HTERT RPE-1 (cell line): ENCODE measurements at regions not wholly inside any gene's neighbourhood (a gene's known extent, or its start where the extent isn't known, plus 50 kb on each side); places are given as distances from the start of the nearest gene placed in this dataset.

ENCODE experiments used
- in situ Hi-C: fragments of 300-500 bp; cut with MboI; formaldehyde crosslinking; loops from 4 replicates; pipeline ENCODE4 v1.14.3; 2020; ENCODE audit warnings: low sequenced_read_pairs

DNA sequence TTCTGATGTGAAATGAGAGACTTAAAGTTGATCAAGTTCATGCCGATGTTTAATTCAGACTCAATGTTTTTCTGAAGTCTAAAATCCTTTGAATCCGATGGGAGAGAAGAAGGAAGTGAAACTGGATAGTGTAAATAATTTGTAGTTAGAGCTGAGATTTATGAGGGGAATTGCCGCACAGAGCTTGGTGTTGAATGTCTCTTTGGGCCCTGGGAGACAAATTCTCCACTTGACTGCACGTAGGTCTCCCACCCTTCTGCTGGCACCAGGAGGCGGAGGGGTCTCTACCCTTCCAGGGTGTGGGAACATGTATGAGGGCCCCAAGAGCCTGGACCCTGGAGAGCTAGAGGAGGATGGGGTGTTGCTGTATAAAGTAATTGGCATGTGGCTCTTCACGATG lies 140.8 kb upstream of the SERP2 start:
- in situ Hi-C loops, result no loop called here

DNA sequence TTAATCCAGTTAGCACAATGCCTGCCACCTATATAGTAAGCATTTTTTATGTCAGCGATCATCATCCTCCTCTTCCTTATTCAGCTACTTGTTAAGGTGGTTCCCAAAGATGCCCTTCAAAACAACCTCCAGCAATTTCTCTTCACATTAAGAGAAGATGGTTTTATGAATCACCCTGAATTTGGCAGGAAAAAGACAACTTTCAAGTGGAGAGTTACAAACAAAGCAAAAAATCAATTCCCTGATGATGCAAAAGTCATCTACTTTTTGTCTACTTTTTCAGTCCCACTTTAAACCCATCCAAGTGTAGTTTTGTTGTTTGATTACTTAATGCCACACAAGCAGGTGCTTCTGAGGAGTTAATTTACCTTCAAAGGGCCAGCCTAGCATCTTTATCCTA lies 139.1 kb upstream of the SERP2 start:
- in situ Hi-C loops, result no loop called here

DNA sequence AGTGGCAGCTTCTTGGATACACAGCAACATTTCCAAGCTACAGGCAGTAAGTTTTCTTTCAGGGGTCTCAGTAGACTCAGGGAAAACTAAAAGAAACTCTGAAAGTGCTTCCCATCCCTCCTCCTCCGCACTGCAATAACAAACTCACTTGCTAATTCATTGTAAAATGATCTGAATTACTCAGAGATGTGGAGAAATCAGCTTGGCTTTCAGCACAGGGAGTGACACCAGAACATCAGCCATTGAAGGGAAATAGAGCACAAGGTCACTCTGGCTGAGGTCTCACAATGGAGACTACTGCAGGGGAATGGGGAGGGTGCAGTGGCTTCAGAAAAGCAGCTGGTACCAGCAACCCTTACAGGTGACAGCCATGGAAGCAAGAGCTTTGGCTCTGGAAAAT lies 137.3 kb upstream of the SERP2 start:
- in situ Hi-C loops, result no loop called here

DNA sequence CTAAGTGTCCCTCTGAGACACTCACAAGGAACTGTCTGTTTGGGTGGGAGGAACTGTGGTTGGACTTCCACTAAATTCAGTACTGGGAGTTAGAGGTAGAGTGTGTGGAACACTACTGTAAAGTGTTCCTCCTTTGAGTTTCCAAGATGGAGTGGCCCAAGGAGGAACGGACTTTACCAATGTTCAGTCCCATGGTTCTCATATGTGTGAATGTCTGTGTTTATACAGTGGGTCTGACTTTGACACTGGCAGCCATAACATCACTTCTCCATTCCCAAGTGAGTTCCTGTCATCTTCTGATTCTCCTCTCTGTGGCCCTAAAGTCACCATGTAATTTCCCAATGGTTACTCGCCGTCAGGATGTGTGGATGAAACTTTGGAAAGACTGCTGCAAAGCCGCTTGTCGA lies 136.8 kb upstream of the SERP2 start:
- in situ Hi-C loops, result no loop called here

DNA sequence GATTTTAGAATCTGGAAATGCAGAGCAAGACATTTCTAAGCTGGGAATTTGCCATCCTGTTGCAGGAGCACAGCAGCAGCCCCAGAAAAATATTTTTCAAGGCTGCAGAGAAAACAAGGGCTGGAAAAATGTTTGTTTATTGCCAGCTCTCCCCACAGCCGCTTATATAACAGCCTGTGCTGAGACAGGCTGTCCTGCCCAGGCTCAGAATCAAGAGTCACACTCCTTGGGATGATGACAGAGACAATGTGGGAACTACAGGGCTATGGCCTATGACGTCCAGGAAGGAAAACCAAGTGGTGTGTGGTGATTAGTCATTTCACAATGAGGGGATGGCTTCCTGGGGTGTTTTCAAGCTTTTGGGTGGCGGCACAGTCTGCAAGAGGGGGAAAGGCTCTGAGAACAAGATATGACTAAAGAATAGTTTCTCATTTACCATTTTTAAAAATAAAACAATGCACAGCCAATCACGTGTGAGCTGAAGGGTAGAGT lies 136.3 kb upstream of the SERP2 start:
- in situ Hi-C loops, result no loop called here

DNA sequence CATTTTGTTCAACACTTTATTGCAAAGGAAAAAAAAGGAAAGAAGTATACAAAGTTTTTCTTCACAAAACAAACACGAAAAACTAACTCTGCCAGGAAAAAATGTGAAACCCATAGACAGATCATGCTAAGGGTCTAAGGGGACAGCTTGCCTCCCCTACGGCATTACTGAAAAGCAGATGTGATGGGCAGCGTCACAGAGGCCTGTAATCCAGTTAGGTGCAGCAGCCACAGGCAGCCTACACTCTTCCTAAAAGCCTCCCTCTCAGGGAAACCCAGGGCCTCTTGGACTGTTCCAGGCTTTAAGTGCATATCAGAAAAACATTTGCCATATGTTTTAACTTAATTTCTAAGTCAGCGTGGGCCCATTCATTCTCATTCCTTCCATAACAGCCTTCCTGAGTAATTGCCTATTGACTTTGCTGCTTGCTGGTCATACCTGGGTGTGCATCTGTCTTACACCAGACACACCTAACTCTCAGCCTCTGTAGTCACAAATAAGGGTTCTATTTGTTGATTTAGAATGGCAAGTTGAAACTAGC lies 135.7 kb upstream of the SERP2 start:
- in situ Hi-C loops, result no loop called here

DNA sequence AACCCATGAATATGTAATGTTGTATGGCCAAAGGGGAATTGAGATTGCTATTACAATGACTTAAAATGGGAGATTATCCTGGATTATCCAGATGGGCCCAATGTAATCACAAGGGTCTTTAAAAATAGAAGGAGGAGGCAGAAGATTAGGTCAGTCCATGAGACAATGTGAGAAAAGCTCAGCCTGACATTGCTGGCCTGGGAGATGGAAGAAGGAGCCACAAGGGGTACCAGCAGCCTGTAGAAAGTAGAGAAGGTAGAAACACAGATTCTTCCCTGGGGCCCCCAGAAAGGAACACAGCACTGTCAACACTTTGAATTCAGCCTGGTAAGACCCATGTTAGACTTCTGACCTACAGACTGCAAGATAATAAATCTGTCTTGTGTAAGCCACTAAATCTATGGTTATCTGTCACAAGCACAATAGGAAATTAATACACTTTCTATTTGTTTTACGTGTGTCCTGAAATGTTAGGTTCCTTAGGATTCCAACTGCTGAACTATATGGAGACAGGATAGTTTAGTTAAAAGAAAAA lies 132.9 kb upstream of the SERP2 start:
- in situ Hi-C loops, result no loop called here

DNA sequence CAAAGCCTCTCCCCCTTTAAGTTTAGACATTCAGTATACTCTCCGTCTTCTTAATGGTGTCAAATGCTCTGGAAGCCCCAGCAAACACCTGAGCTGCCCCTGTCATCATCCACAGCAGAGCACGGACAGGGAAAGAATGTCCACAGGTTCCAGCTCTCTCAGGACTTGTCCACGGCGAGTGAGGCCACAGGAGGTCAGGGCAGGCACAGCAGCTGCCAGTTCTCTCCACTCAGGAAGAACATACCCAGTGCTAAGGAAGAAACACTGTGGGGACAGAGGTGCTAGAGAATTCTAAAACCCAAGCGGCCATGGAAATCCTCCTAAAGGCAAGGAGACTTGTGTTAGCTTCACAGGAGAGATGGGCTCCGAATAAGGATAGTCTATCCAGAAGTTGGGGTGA lies 132.0 kb upstream of the SERP2 start:
- in situ Hi-C loops, result no loop called here

DNA sequence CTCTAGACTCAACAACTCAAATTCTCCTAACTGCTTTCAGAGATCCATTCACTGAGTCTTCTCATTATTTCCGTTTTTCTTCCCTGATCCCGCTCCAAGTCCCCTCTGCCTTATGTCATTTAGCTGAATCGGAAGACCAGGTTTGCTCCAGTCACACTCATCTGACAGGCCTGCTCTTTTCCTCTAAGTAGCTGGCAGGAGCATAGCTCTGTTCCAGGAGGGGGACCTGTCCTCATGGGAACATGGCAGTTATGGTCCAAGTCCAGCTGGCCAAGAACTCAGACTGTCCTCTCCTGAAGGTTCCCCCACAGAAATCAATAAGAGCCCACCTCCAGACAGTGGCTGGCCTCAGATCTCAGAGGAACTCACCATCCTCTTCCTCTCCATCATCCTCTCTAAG lies 130.9 kb upstream of the SERP2 start:
- in situ Hi-C loops, result no loop called here

DNA sequence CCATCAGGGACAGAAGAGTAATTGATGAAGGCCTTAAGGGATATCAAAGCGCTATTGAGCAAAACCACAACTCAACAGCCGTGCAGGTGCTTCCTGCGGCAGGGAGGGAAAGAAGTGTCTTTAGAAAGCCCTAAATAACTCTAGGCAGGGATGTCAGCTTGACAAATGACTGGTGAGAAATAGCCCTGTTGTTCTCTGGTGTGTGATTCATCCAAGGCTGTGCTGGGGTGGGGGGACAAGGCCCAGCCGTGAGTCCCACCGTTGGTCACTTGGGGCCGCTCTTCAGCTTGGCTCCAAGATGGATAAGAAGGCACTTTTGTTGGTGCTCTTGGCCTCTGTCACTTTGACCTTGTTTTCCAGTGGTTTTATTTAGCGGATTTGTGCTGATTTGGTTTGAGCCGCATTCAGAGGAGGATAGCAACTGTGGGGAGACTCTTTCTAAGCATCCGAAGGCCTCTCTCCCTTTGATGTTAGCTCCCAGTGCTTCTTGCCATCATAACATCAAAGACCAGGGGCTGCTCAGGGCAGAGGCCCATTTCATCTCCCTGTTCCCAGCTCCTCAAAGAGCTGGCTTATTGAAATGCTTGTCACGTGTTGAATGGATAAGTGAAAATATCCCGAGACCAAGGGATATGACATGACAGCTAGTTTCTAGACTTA lies 130.3 kb upstream of the SERP2 start:
- in situ Hi-C loops, result no loop called here

DNA sequence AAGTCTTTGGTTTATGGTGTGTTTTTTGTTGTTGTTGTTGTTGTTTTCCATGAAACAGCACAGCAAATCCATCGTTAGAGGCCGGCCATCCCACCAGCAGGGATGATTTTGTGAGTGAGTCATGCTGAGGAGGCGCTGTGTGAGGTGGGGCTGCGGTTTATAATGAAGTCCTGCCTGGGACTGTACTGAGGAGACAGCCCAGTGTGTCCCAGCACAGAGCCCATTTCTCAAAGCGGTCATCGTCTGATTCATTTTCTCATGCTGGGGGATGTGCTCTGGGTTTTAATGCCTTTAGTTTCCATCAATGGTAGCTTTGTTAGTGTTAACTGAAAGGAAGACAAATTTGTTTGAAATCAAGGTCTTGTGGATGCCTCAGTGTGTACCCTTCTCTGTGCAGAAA lies 129.3 kb upstream of the SERP2 start:
- in situ Hi-C loops, result no loop called here

DNA sequence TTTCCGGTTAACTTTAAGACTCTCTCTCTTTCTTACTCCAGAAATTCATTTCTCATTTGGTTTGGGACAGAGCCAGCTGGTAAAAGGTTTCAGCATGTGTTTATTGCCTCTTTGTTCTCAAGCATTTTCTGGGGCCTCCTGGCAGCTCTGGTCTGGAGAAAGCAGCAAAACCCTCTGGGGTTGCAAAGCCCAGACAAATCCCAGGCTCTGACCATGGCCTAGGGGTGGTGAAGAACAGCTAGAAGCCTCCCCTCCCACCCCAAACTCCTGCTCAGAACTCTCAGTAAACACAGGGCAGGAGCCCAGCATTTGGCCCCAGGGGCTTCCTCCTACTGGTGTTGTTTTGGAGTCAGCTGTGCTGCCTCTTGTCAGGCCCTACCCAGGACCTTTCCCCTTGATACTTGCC lies 124.2 kb upstream of the SERP2 start:
- in situ Hi-C loops, result no loop called here

DNA sequence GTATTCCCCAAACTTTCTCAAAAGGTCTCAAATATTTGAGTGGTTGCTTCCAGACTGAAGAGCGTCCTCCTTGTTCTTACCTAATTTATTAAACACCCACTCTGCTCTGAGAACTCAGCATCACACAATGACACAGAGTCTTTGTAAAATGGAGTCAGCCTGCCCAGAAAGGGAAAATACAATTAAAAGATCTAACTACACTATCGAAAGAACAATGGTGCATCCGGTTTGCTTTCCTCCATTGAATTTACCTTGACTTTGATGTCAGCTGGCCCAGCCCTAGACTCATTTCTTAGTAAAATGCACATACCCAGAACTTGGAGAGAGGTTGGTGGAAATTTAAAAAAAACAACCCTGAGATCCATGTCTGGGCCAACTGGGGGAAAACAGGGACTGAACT lies 120.7 kb upstream of the SERP2 start:
- in situ Hi-C loops, result no loop called here

DNA sequence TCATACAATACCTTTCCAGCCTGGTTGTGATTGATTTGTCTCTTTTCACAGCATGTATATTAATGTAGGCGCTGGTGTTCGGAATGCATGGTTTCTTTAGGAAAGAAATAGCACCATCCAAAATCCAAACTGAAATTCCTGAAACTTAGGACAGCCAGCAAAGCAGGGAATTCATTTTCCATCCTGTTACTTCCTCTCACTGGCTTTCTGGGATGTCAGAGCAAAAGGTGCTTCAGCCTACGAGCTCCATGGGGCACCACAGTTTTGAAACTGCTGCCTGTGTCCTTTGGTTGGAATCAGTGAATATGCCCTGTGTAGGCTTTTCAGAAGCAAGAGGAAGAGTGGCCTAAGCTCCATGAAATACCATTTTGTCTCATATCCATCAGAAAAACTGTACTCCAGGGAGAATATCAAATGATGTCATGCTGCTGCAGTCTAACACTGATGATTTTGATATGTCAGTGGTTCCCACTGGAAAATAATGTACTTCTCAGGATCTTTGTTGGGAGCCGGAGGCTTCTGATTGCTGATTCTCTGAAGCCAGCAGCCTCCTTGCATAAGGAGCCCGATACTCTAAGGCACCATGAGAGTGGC lies 117.8 kb upstream of the SERP2 start:
- in situ Hi-C loops, result no loop called here

DNA sequence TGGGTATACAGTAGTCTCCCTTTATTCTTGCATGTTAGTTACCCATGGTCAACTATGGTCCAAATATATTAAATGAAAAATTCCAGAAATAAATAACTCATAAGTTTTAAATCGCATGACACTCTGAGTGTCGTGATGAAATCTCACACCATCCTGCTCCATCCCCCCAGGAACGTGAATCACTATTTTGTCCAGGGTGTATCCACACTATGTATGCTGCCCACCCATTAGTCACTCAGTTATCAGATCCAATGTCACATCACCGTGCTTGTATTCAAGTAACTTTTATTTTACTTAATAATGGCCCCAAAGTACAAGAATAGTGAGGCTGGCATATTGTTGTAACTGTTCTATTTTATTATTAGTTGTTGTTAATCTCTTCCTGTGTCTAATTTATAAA lies 115.8 kb upstream of the SERP2 start:
- in situ Hi-C loops, result no loop called here

DNA sequence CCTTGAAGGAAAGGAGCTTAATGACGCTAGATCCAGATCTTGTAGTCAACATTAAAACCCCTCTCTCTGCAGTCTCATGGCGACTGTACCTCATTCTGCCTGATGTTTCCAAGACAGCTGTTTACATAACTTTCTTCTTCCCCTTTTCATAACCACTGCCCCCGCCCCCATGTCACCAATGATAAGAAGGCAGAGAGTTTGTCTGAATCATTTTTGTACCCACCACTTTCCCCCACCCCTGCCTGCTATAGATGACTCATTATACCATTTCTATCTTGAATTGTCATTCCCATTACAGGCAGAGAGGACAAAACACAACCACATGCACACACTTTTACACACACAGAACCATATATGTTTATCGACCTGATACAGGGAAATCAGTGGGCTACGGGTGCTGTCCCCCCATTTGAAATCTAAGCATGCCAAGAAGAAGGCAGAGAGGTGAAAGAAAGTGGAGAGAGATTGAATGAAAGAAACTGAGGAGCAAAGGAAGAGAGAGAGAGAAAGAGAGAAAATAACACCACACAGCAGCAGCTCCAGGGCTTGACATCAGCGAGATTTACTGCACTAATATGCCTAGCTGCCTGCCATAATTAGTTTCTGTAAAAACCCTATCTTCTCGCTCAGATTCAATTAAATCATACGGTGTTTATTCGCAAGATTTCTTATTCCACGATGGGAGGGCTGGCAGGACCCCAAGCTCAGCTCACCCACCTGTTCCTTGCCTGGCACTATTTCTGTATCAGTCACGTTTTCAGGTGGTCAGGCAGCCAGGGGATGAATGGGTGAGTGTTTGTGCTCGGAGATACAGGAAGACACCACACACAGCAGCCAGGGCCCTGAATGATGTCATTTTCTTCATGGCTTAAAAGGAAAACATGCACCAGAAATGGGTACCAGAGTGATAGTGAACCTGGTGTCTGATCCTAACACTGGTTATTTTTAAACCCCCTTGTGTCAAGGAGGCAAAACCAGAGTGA lies 114.3 kb upstream of the SERP2 start:
- in situ Hi-C loops, result no loop called here

DNA sequence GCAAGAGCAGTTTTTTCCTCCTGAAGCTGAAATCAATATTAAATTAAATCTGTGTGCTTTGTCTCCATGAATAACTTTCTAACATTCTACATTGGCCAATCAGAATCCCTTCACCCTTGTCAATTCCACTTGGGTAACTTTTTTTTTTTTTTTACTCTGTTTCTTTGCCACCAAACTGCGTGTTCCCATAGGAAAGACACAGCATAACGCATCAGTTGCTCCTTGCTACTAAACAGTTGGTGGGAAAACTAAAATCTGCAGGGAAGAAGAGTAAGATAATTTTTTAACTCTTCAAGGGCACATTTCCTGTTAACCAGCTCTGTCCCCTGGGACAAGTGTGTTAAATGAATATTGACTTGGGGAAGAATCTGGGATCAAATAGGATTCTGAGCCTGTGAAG lies 113.3 kb upstream of the SERP2 start:
- in situ Hi-C loops, result no loop called here

DNA sequence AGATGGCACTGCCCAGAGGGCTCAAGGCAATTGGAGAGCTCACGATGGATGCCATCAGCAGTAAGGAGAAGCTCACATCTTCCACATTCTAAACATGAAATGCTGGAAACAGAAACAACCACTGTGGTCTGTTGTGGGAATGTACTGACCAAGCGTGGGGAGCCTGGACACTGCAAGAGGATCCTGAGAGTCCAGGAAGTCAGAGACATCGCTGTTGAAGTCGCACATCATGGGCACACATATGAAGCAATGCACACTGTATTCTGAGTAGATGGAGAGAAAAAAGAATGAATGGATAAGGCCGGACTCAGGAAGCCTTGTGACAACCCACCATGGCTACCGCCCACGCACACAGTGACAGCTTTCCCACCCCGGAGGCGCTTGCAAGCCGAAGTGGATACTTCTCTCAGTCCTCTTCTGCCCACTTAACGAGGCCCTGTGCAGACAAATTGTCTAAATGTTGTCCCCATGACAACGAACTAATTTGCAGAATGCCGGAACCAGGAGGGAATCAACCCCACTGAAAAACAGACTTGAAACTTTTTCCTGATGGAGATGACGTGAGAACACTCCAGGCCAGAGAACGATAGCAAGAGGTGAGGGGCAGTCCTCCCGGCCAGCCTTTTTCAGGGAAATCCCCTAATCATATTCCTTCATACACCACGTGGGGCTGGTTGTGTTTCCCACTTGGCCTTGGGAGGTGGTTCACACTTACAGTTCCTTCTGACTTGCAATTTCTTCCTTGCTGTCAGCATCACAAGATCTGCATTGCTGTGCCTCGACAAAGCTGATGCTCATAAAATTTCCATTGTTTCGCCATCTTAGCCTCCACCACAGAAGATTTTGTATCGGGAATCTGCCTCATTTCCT lies 109.6 kb upstream of the SERP2 start:
- in situ Hi-C loops, result no loop called here

DNA sequence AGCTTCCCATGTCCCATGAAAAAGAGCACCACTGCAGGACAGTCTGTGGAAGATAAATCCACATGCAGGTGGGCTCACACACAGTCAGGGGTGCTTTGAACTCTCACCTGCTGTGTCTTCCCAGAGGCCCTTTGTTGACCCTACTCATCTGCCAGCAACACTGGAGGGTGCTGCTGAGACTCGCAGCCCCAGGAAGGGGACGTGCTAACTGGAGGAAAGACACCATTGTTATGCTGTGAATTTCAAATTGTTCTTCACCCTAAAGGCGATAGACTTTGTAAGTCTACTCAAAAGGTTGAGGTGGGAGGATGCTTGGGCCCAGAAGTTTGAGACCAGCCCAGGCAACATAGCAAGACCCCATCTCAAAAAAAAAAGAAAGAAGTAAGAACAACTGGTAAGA lies 107.3 kb upstream of the SERP2 start:
- in situ Hi-C loops, result no loop called here

DNA sequence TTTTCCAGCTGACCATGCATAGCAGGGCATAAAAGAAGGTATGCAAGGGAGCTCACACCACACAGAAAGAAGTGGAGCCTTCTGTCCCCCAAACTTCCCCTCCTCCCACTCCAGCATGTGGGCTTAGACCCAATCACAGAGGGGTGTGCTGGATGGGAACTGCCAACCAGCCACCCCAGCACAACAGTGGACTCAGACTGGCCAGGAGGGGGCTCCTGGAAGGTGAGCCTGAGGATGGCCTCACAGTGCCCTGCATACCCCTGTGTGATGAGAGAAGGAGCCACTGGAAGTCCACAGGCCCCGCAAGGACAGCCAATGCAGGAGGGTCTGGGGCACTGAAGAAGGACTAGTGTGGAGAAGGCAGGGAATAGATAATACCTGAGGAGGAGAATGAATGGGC lies 106.9 kb upstream of the SERP2 start:
- in situ Hi-C loops, result no loop called here
